Endothelial cell of umbilical vein (primary cell): ENCODE measurements at regions not wholly inside any gene's neighbourhood (a gene's known extent, or its start where the extent isn't known, plus 50 kb on each side); places are given as distances from the start of the nearest gene placed in this dataset.

Experiments used
- MYC ChIP-seq: IDR thresholded peaks from one replicate; pipeline ENCODE4 v1.6.1; 2011; ENCODE audit warnings: mild to moderate bottlenecking, low read depth, low read length
- TF ChIP-seq, protein P1 (sequence below), 2 donors: IDR thresholded peaks; 1 replicate in 1 of 2; 2 replicates in 1 of 2; pipeline ENCODE4 v1.5.1; 2011; ENCODE audit warnings: low read length in 2 of 2, mild to moderate bottlenecking in 2 of 2, moderate library complexity in 2 of 2, control low read depth in 1 of 2, inconsistent platforms in 1 of 2, low read depth in 1 of 2; ENCODE audit not compliant: insufficient read depth in 1 of 2; ENCODE audit errors: extremely low read depth in 1 of 2
- TF ChIP-seq, protein P2 (sequence below): IDR thresholded peaks from 2 replicates; pipeline ENCODE4 v1.6.1; 2011; ENCODE audit not compliant: insufficient read depth, insufficient read length

DNA sequence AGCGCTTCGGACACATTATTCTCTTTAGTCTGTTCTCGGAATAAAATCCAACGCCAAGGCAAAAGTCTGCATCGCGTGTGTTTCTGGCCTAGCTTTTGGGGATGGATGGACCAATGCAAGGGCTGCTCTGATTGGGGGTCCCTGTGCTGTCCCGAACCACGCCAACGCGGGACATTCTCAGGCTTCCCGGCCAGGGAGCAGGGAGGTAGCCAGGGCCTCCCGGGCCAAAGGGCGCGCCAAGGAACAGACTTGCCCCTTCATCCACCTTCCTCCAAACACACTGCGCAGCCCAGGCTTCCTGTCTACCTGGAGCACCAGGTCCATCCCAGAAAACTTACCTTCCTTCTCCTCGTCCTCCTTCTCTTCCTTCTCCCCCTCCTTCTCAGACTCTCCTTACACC, 113.0 kb upstream of the SELENOP start:
- TF ChIP-seq, protein P1, sequence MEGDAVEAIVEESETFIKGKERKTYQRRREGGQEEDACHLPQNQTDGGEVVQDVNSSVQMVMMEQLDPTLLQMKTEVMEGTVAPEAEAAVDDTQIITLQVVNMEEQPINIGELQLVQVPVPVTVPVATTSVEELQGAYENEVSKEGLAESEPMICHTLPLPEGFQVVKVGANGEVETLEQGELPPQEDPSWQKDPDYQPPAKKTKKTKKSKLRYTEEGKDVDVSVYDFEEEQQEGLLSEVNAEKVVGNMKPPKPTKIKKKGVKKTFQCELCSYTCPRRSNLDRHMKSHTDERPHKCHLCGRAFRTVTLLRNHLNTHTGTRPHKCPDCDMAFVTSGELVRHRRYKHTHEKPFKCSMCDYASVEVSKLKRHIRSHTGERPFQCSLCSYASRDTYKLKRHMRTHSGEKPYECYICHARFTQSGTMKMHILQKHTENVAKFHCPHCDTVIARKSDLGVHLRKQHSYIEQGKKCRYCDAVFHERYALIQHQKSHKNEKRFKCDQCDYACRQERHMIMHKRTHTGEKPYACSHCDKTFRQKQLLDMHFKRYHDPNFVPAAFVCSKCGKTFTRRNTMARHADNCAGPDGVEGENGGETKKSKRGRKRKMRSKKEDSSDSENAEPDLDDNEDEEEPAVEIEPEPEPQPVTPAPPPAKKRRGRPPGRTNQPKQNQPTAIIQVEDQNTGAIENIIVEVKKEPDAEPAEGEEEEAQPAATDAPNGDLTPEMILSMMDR (IDR thresholded peaks at IDR 0.05; ENCODE audit: extremely low read depth in 1 of 2, insufficient read depth in 1 of 2, low read depth in 1 of 2, low read length in 2 of 2), result no peak
- no peak for TF ChIP-seq MYC
- TF ChIP-seq, protein P2, sequence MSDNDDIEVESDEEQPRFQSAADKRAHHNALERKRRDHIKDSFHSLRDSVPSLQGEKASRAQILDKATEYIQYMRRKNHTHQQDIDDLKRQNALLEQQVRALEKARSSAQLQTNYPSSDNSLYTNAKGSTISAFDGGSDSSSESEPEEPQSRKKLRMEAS, result no peak
